ENCODE measurements at regions not wholly inside any gene's neighbourhood (a gene's known extent, or its start where the extent isn't known, plus 50 kb on each side); places are given as distances from the start of the nearest gene placed in this dataset.

DNA sequence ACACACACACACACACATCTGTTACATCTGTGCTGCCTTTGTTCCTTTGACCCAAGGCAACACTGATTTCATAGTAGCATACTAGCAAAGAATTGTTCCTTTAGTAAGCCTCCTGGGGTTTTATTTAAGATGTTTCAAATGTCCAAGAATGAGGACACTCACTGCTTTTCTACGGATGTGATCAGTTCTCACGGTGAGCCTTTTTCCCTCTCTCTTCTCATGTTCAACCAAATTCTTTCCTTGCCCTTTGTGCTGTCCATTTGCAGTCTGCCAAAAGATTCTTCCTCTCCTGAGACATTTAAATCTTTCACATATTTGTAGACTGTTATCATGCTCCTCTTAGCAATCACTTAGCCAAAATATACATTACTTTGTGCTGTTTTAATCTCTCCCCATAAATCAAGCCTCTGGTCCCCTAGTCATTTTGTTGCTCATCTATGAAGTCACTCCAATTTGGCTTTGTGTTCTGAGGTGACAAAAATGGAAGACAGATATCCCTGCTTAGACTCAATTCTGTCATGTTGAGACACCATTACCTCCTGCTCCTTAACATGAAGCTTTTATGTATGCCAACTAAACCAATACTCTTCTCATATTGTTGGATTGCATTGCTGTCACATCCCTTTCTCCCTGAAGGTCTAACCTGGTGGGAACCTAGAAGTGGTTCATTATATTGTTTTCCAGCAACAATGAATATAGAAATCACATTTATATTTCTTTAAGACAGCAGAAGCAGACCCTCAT lies 1605.3 kb upstream of the ACVR2A start:
- TF ChIP-seq, protein P1, sequence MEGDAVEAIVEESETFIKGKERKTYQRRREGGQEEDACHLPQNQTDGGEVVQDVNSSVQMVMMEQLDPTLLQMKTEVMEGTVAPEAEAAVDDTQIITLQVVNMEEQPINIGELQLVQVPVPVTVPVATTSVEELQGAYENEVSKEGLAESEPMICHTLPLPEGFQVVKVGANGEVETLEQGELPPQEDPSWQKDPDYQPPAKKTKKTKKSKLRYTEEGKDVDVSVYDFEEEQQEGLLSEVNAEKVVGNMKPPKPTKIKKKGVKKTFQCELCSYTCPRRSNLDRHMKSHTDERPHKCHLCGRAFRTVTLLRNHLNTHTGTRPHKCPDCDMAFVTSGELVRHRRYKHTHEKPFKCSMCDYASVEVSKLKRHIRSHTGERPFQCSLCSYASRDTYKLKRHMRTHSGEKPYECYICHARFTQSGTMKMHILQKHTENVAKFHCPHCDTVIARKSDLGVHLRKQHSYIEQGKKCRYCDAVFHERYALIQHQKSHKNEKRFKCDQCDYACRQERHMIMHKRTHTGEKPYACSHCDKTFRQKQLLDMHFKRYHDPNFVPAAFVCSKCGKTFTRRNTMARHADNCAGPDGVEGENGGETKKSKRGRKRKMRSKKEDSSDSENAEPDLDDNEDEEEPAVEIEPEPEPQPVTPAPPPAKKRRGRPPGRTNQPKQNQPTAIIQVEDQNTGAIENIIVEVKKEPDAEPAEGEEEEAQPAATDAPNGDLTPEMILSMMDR (IDR thresholded peaks at IDR 0.05; ENCODE audit: extremely low read depth, insufficient read depth, missing control alignments): no peak
- in situ Hi-C loops (cut with MboI; ENCODE audit: low pct_unique_long_range_greater_than_20kb, low sequenced_read_pairs, unreplicated experiment): no loop called here
- no peak for DNase-seq (ENCODE audit: low spot score)

DNA sequence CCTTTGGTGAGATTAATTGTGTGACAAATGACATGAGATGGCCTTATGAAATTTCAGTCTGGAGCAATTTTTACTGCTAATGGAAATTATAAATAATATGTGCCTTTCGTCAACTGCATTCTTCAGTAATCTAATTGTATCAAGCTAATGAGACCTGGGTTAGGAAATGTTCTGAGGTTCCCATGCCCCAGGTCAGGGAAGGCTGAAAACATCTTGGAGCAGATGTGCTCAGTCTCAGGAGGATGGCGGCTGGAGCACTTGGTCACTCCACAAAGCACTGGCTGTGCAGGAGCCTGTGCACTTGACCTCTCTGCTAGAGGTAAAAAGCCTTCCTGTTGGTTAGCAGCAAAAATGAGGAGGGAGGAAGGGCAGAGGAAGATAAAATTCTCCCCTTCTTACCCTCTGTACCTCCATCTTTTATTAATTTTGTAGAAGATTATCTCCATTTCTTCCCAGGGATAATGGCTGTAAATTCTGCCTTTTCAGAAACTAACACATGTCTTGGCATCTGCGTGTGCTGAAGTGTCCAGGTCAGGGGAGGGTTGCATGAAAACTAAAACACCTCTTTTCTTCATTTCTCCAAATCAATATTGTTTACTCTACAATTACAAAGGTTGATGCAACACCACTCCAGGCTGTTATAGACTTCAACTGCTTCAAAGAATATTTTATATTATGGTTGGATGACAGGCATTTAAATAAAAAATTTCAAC lies 1606.4 kb upstream of the ACVR2A start:
- no peak for DNase-seq (ENCODE audit: low spot score)
- TF ChIP-seq, protein P1 (IDR thresholded peaks at IDR 0.05; ENCODE audit: extremely low read depth, insufficient read depth, missing control alignments): no peak
- in situ Hi-C loops (cut with MboI; ENCODE audit: low pct_unique_long_range_greater_than_20kb, low sequenced_read_pairs, unreplicated experiment): no loop called here

DNA sequence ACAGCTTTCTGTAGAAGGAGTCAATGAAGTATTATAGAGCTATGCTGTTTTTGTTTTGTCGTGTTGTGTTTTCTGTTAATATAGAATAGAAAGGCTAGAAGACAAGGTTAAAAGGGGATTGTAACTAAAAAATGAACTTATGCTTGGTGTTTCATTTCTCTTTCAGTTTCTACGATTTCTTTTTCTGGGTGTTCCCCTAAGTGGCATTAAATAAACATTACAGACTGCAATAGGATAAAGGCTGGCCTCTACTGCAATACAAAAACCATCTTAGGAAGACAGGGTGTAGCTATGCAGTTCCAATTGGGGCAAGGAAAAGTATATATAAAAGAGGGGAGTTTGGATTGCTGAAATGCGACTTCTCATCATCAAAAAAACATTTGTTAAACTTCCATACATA lies 1609.7 kb upstream of the ACVR2A start:
- DNase-seq (ENCODE audit: low spot score): no peak
- TF ChIP-seq, protein P1 (IDR thresholded peaks at IDR 0.05; ENCODE audit: extremely low read depth, insufficient read depth, missing control alignments): no peak
- in situ Hi-C loops (cut with MboI; ENCODE audit: low pct_unique_long_range_greater_than_20kb, low sequenced_read_pairs, unreplicated experiment): no loop called here

- DNase-seq (ENCODE audit: low spot score): no peak
- in situ Hi-C loops (cut with MboI; ENCODE audit: low pct_unique_long_range_greater_than_20kb, low sequenced_read_pairs, unreplicated experiment): no loop called here
- TF ChIP-seq, protein P1 (IDR thresholded peaks at IDR 0.05; ENCODE audit: extremely low read depth, insufficient read depth, missing control alignments): no peak
These were observed 1615.2 kb upstream of the ACVR2A start for GRCh38 chr2:146229508-146230155.

- in situ Hi-C loops (cut with MboI; ENCODE audit: low pct_unique_long_range_greater_than_20kb, low sequenced_read_pairs, unreplicated experiment): no loop called here
- TF ChIP-seq, protein P1 (IDR thresholded peaks at IDR 0.05; ENCODE audit: extremely low read depth, insufficient read depth, missing control alignments): no peak
- DNase-seq (ENCODE audit: low spot score): no peak
These were observed 1616.3 kb upstream of the ACVR2A start for GRCh38 chr2:146228466-146229058.

- no peak for DNase-seq (ENCODE audit: low spot score)
- TF ChIP-seq, protein P1 (IDR thresholded peaks at IDR 0.05; ENCODE audit: extremely low read depth, insufficient read depth, missing control alignments): no peak
- in situ Hi-C loops (cut with MboI; ENCODE audit: low pct_unique_long_range_greater_than_20kb, low sequenced_read_pairs, unreplicated experiment): no loop called here
These were observed 1616.8 kb upstream of the ACVR2A start for GRCh38 chr2:146228020-146228393.

Data from GM13977 (cell line).